Activated naive CD4-positive, alpha-beta T cell treated with anti-CD3 and anti-CD28 coated beads, Interleukin-2, amount 50 U/mL, for 72 hours (primary cell): ENCODE measurements at regions not wholly inside any gene's neighbourhood (a gene's known extent, or its start where the extent isn't known, plus 50 kb on each side); places are given as distances from the start of the nearest gene placed in this dataset.
A peak's percentile ranks its signal among the peaks of the same experiment; 100 is the strongest.

ENCODE experiments used
- ATAC-seq, 2 donors: fragments of 150-1000 bp; cut with Tn5 transposase; 2 replicates each; pipeline ENCODE4 v1.10.0; 2021; ENCODE audit warnings: mild to moderate bottlenecking in 2 of 2, moderate library complexity in 2 of 2
- DNase-seq, 2 donors: peaks; one replicate each; pipeline ENCODE4 v3.0.0; 2021 to 2022; ENCODE audit warnings: low spot score in 2 of 2
- H3K27ac Mint-ChIP-seq, 2 donors: one replicate each; pipeline ENCODE4 v1.8.0; 2022; ENCODE audit warnings: mild to moderate bottlenecking in 2 of 2, mixed read lengths in 2 of 2
- H3K36me3 Mint-ChIP-seq, 2 donors: one replicate each; pipeline ENCODE4 v1.8.0; 2022; ENCODE audit warnings: mixed read lengths in 2 of 2
- H3K9me3 Mint-ChIP-seq, 2 donors: one replicate each; pipeline ENCODE4 v1.8.0; 2022; ENCODE audit warnings: mixed read lengths in 2 of 2

- Mint-ChIP-seq H3K36me3 (no peaks in the 10 kb centered on the region), H3K27ac (no peak overlapping the region), H3K9me3 (no peaks in the 10 kb centered on the region)
- ATAC-seq (no peak), DNase-seq (no peak)
Observed at GRCh38 chr15:73001840-73002239, 50.4 kb upstream of the NEO1 start.

- no peak for DNase-seq
- ATAC-seq = no peak
- Mint-ChIP-seq H3K27ac (no peak overlapping the region), H3K36me3 (no peaks in the 10 kb centered on the region), H3K9me3 (no peaks in the 10 kb centered on the region)
Observed at GRCh38 chr15:73000293-73000692, 52.0 kb upstream of the NEO1 start.

GRCh38 chr15:72999586-72999985 lies 52.7 kb upstream of the NEO1 start:
- ATAC-seq = no peak
- H3K36me3 Mint-ChIP-seq = no peaks in the 10 kb centered on the region
- H3K27ac Mint-ChIP-seq = no peak overlapping the region
- no peaks in the 10 kb centered on the region for H3K9me3 Mint-ChIP-seq
- no peak for DNase-seq

GRCh38 chr15:72998681-72999466 lies 53.4 kb upstream of the NEO1 start:
- ATAC-seq = no peak
- Mint-ChIP-seq H3K9me3 (no peaks in the 10 kb centered on the region), H3K27ac (peak overlapping the region in 1 of 2 donors; percentile 11), H3K36me3 (no peaks in the 10 kb centered on the region)
- no peak for DNase-seq

GRCh38 chr15:72998226-72998625 lies 54.0 kb upstream of the NEO1 start:
- Mint-ChIP-seq H3K27ac (no peak overlapping the region), H3K36me3 (no peaks in the 10 kb centered on the region), H3K9me3 (no peaks in the 10 kb centered on the region)
- DNase-seq (no peak), ATAC-seq (no peak)

- DNase-seq (no peak), ATAC-seq (no peak)
- Mint-ChIP-seq H3K36me3 (no peaks in the 10 kb centered on the region), H3K9me3 (no peaks in the 10 kb centered on the region), H3K27ac (no peak overlapping the region)
Observed at GRCh38 chr15:72995849-72996248, 56.4 kb upstream of the NEO1 start.

GRCh38 chr15:72994534-72995177 lies 57.6 kb upstream of the NEO1 start:
- no peak for DNase-seq
- H3K27ac Mint-ChIP-seq = no peak overlapping the region
- no peak for ATAC-seq
- H3K36me3 Mint-ChIP-seq = no peaks in the 10 kb centered on the region
- no peaks in the 10 kb centered on the region for H3K9me3 Mint-ChIP-seq

GRCh38 chr15:72992841-72993252 lies 59.4 kb upstream of the NEO1 start:
- Mint-ChIP-seq H3K27ac (no peak overlapping the region), H3K36me3 (no peaks in the 10 kb centered on the region), H3K9me3 (no peaks in the 10 kb centered on the region)
- no peak for DNase-seq
- no peak for ATAC-seq

GRCh38 chr15:72991026-72991425 lies 61.2 kb upstream of the NEO1 start:
- no peak for ATAC-seq

GRCh38 chr15:72983801-72984545 lies 68.3 kb upstream of the NEO1 start:
- no peak overlapping the region for H3K27ac Mint-ChIP-seq
- no peak for DNase-seq

More at GRCh38 chr15:72991026-72991425, 61.2 kb upstream of the NEO1 start:
- no peak for DNase-seq
- H3K27ac Mint-ChIP-seq = no peak overlapping the region
- no peaks in the 10 kb centered on the region for H3K9me3 Mint-ChIP-seq
- H3K36me3 Mint-ChIP-seq = no peaks in the 10 kb centered on the region

GRCh38 chr15:72982714-72983113 lies 69.5 kb upstream of the NEO1 start:
- no peak for ATAC-seq
- Mint-ChIP-seq H3K9me3 (no peaks in the 10 kb centered on the region), H3K27ac (no peak overlapping the region), H3K36me3 (no peaks in the 10 kb centered on the region)
- no peak for DNase-seq

More at GRCh38 chr15:72983801-72984545, 68.3 kb upstream of the NEO1 start:
- no peak for ATAC-seq
- Mint-ChIP-seq H3K36me3 (no peaks in the 10 kb centered on the region), H3K9me3 (no peaks in the 10 kb centered on the region)

- H3K27ac Mint-ChIP-seq = no peak overlapping the region
- no peaks in the 10 kb centered on the region for H3K36me3 Mint-ChIP-seq
- DNase-seq (no peak), ATAC-seq (no peak)
- no peaks in the 10 kb centered on the region for H3K9me3 Mint-ChIP-seq
Observed at GRCh38 chr15:72980661-72981060, 71.6 kb upstream of the NEO1 start.

GRCh38 chr15:72979791-72980190 lies 72.5 kb upstream of the NEO1 start:
- DNase-seq (no peak), ATAC-seq (no peak)
- H3K27ac Mint-ChIP-seq = no peak overlapping the region
- H3K36me3 Mint-ChIP-seq = no peaks in the 10 kb centered on the region
- no peaks in the 10 kb centered on the region for H3K9me3 Mint-ChIP-seq

GRCh38 chr15:72979308-72979707 lies 73.0 kb upstream of the NEO1 start:
- Mint-ChIP-seq H3K9me3 (no peaks in the 10 kb centered on the region), H3K27ac (no peak overlapping the region), H3K36me3 (no peaks in the 10 kb centered on the region)
- DNase-seq (no peak), ATAC-seq (no peak)

GRCh38 chr15:72978223-72978622 lies 74.0 kb upstream of the NEO1 start:
- ATAC-seq = no peak
- H3K36me3 Mint-ChIP-seq = no peaks in the 10 kb centered on the region
- no peak overlapping the region for H3K27ac Mint-ChIP-seq
- no peaks in the 10 kb centered on the region for H3K9me3 Mint-ChIP-seq
- DNase-seq = no peak

- ATAC-seq (no peak), DNase-seq (no peak)
- Mint-ChIP-seq H3K27ac (no peak overlapping the region), H3K36me3 (no peaks in the 10 kb centered on the region), H3K9me3 (no peaks in the 10 kb centered on the region)
Observed at GRCh38 chr15:72972362-72972761, 79.9 kb upstream of the NEO1 start.

- DNase-seq (no peak), ATAC-seq (no peak)
- H3K27ac Mint-ChIP-seq = peak overlapping the region in 1 of 2 donors; percentile 3
- no peaks in the 10 kb centered on the region for H3K9me3 Mint-ChIP-seq
- no peaks in the 10 kb centered on the region for H3K36me3 Mint-ChIP-seq
Observed at GRCh38 chr15:72971766-72972165, 80.5 kb upstream of the NEO1 start.
